GM18870 (cell line): ENCODE measurements at regions not wholly inside any gene's neighbourhood (a gene's known extent, or its start where the extent isn't known, plus 50 kb on each side); places are given as distances from the start of the nearest gene placed in this dataset.

ENCODE experiments used
- ATAC-seq: cut with Tn5 transposase; IDR thresholded peaks from one replicate; pipeline ENCODE4 v1.9.1; 2021; ENCODE audit warnings: moderate library complexity; ENCODE audit not compliant: unreplicated experiment

DNA sequence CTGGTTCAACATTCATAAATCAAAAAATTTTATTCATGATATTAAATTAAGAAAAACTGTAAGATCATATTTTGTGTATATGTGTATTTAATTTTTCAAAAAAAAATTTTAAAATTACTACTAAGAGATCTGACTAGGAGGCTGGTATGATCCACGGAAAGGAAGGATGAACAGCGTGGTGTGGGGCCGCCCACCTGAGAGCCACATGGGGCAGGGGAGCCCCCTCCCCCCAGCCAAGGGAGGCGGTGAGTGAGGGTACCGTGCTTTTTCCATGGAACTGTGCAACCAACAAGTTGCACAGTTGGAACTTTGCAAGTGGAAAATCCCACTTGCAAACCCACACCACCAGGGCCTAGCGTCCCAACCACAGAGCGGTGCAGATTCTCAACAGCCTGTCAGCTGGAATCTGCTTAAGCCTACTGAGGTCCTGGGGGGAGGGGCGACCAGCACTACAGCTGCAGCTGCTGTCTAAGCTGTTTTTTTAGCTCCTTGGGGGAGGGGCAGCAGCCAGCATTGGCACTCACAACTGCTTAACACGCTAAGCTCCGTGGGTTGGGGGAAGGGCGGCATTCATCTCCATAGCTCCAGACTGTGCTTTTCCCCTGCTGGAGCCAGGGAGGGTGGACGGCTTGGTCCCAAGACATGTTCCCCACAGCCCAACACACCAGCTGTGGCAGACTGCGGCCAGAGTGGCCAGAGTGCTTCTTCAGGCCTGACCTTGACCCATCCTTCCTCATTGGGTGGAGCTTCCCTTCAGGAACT, 94.2 kb upstream of the IGFBP3 start:
- ATAC-seq = no peak

DNA sequence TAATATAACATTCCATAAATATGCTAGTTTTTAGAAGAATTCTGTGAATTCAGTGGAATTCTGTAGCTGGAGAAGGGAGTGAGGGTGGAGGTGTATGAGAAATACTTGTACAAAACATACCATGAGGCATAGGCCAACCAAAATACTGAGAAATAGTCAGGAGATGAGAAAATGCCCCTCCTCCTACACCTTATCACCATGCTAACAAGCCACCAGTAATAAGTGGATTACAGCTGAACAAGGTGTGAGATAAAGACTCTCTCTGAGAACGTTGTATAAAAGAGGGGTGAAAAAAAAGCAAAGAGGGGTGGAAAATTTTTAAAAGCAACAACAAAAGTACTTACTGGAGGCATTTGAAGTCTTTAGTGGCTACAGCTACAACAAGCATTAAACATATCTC, 90.4 kb upstream of the IGFBP3 start:
- no peak for ATAC-seq

DNA sequence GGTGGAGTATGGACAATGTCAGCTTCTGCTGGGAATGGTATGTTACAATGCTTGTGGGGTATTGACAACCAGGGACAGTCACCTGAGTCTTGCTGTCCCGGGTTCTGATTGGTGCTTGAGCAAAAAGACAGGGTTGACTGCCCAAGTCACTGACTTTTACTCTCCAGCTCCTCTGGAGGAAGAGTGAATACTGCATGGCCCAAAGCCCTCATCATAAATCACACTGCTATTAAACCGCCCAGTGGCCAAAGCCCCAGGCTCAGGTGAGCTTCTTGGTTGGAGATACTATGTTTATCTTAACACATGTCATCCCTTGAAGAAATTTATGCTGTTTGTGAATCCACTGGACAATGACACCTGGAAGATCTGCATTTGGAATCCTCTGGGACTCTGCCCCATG, 90.0 kb upstream of the IGFBP3 start:
- ATAC-seq = no peak

DNA sequence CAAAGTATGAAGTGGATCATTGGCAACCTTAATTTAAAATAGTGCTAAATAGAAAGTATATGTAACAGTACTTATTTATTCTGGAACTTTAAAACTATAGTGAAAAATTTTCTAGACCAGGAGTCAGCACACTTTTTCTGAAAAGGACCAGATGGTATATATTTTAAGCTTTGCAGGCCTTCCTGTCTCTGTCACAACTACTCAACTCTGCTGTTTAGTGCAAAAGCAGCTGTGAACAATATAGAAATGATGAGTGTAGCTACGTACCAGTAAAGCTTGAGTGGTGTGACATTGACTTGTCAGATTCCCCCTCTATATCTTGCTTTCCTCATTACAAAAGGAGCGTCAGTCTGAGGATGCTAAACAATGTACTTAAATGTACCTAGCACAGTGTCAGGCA, 88.1 kb upstream of the IGFBP3 start:
- no peak for ATAC-seq

DNA sequence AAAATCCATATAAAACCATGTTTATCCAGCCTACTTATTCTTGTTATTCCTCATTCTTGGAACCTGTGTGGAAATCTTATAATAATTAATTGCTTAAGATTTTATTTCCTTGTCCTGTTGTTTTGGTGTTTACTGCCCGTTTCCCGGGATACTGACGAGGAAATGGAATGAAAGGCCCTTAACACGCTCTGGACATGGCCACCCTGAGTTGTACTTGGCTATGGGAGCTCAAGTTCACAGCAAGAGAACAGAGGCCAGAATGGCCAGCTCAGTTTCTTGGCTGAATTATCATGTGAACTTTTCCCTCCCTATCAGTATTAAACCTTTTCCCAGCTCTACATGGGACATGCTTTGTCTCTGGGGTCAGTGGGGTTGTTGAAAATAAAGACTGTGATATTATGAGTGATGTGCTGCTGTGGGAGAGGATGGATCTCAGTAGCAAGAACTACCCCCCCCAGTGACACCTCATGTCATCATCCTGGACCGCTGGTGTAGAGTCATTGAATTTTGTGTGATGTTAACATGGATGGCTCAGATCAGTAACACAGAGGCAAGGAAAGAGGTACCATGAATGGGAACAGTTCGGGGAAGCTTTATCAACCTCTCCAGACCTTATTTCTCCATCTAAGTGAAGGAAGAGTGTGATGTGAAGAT, 87.0 kb upstream of the IGFBP3 start:
- ATAC-seq = no peak

DNA sequence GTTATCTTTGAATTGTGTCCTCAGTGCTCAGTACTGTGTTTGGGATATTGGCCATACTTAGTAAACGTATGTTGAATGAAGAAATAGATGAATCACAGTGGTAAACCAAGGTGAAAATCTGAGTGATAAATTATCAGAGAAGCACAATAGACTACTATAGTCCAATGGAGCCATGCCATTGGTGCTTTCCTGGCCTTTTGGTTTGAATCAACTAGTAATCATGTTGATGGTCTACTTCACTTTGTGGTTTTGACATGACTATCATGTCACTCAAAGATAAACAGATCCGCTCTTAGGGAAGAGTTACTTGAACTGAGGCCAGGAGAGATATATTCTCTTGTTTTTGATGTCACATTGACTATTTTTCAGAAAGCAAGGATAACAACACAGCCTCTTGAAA, 86.1 kb upstream of the IGFBP3 start:
- ATAC-seq = no peak

DNA sequence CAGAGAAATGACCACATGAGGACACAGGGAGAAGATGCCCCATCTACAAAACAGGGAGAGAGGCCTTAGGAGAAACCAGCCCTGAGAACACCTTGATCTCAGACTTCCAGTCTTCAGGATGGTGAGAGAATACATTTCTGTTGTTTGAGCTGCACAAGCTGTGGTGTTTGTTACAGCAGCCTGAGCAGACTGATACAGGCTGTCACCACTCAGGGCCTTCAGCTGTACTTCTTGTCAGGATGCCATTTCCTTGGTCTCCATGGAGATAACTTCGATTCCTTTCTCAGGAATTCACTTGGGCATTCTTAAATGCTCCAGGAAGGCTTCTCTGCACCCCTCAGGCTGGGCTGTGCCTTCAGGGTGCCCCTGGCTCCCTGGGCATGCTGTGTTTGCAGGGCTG, 85.7 kb upstream of the IGFBP3 start:
- no peak for ATAC-seq

DNA sequence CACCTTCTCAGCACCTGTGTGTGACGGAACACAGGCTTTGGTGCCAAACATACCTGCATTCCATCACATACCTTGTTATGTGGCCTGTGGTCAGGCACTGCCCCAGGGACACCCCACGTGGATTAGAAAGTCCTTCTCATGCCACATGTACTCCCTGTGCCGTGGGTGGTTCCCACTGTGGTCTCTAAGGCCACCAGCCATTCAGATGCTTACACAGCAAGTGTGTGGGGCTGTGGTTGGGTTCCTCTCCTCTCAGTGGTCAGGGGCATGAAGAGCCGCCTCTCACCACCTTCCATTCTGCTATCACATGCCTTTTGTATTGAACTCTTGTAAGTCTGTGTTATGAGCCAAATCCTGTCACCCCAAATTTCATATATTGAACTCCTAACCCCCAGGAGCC, 85.1 kb upstream of the IGFBP3 start:
- ATAC-seq = no peak

DNA sequence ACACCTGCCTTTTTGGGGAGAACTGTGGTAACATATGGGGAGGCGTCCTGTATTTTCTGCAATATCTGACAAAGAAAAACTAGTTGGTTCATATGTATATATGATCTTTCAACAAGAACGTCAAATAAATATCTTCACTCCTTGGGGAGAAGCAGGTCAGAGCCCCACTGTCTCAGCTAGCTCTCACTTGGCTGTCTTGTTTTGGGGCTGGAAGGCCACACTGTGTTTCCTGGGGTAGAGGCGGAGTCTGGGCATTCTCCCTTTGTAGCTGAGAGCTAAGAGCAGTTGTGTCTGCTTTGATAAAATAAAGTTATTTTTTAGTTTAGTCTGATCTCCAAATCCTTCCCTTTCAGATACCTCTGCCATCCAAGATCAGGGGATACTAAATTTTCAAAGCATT, 83.9 kb upstream of the IGFBP3 start:
- no peak for ATAC-seq

DNA sequence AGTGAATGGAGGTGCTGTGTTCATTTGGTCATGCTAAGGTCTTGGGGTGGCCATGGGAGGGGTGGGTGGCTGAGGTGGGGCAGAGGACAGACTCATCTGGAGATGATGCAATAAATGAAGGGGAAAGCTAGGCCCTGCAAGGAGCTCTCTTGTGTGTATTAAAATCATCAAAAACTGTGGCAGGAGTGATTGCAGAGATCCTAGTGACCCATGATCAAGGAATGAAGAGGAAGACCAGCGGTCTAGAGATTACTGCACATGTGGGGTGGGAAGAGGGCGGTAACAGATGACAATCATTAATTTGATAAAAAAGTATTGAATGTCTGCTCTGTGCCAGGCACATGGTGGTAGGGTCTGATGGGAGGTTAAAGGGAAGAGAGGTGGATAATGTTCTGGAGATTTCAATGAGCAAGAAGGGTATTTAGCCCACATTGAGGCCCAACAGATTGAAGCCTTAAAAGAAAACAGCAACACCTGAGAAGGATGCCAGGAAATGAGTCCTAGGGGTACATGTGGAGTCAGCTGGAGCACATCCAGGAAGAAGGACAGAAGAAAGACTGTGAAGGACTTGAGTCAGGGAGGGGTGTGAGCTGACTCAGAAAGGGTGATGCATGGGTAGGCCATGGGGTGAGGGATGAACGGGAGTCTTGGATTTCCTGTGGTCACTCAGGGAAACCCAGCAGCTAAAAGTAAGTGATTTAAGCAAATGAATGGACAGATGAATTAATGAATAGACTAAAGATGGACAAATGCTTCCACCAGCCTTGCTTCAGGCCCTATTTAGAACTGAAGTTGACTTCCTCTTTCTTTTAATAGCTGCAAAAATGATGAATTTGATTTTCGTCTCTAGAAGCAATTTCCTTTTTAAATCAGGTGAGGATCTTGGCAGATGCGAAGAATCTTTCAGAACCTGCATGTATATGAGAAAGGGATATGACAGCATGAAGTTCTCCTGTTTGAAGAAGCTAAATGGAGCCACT, 83.1 kb upstream of the IGFBP3 start:
- no peak for ATAC-seq

DNA sequence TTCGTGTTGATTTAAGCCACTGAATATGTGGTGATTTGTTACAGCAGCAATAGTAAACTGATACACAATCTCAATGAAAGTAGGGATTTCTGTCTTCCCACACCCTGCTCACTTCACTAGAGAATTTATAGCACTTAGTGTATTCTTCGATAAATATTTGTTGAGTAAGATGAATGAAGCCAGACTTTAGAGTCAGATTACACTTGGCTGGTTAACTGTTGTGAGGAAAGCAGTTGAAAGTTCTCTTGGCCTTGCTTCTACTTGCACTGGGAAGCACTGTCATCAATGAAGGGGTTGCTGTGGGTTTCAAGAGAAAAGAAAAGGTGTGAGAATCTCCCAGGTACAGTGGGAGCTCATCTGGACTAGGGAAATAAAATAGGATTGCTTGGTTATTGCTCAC, 82.1 kb upstream of the IGFBP3 start:
- ATAC-seq = no peak

DNA sequence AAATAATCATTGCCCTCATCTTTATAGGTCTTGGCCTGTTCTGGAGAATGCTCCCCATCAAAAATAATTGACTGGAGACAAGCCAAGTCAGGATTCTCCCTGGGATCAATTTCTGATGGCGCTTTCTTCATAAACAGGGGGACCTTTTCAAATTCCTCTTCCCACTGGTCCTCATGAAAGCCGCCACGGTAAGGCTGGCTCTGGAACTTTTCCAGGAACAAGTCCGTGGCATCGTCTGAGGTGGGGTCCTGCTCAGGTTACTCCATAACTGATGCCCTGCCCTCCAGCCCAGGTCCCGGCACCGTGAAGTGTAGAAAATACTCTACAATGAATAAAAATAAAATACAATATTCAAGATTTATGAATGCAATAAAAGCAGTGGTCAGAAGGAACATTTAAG, 79.4 kb upstream of the IGFBP3 start:
- no peak for ATAC-seq

DNA sequence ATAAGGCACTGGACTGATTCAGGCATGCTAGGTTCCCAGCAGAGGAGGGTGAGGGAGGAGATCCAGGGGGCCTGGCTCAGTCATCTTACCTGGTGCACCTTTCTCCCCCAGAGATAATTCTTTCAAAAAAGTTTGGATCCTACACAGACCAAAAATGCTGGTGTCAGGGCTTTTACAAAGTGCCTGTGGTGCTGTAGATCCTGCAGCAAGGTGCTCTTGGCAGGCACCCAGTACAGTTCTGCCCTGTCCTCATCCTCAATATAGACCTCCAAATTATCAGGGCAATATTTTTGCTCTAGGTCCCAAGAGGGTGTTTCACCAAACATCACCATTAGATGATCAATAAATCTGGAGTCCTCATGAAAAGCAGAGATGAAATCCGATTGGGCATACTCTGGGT, 78.5 kb upstream of the IGFBP3 start:
- ATAC-seq = no peak

DNA sequence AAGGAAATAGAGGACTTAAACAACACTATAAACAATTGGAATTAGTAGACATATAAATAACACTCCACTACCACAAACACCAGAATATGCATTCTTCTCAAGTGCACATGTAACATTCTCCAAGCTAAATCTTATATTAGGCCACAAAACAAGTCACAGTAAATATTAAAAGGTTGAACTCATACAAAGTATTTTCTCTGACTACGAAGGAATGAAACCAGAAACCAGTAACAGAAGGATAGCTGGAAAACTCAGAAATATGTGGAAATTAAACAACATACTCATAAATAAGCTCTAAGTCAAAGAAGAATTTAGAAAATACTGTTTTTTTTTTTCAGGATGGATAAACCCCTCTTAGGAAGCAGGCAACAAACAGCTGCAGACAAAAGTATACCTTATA, 77.4 kb upstream of the IGFBP3 start:
- no peak for ATAC-seq

DNA sequence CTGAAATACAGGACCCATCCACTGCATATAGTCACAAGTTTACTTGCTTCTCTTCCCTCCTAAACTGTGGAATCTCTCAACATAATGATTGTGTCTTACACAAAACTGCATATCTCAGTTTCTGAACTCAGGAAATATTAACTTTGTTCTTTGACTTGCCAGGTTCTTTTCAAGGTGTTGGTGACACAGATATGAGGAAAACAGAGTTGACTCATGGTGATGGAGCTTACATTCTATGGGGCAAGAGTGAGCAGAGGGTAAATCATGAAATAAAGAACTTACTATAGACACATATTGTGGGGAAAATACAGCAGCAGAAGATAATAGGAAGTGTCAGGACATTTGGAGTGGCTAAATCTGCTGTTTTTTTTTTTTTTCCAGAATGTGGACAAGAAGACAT, 72.5 kb upstream of the IGFBP3 start:
- ATAC-seq = no peak

DNA sequence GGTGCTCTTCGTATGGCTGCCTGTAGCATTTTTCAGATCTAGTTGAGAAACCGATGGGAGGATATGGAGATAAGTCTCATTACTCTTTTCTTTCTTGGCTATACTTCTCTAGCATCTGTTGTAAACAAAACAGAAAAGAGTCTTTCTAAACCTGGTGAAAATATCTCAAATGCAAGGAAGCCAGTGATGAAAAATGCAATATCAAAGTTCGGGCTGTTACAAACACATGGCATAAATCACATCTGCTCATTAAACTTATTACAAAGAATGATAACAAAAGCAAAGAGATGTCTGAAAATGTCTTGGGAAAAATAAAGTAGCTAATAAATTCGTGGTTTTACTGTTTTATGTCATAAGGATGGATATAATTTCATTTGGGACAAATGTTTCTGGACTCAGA, 71.8 kb upstream of the IGFBP3 start:
- ATAC-seq = no peak

DNA sequence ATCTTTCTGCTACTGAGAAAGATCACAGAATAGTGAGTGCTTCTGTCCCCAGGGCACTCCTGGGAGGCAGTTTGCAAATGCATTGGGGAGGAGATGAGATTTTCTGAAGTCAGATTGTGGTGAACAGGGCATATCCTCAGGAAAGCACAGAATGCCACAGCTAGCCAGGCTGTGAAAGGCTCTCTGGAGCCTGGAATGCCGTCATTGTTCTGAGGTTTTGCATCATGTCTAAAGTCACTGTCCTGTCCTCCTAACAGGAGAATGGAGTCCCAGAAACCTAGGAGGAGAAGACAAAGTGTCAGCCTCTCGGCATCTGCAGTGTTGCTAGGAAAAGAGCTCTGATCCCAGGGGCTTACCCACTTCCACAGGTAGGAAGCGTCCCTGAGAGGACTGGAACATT, 69.2 kb upstream of the IGFBP3 start:
- no peak for ATAC-seq

DNA sequence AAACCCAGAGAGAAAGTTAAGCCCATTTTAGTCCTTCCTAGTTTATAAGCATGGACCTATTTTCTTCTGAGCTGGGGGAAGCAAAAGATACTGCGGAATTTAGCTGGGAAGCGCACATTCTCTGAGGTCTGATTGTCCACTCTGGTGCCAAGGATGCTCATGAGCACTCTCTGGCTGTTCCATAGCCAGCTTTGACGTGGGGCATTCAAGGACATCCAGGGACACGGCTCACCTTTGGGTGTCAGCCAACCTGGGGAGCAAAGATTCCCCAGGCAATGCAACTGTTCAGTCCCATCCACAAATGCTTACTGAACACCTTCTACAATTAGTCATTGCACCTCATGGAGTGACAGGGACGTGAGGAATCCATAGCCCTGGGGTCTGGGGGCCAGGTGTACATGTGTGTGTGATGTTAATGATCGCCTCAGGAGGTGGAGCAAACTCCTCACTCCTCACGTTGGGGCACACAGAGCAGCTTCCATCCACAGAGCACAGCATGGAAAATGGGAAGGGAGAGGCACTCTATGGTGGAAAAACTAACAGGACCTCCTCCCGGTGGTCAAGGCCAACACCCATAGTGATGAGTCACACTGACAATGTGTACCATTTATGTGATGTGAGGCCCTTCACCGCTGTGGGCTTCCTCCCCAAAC, 67.5 kb upstream of the IGFBP3 start:
- ATAC-seq = no peak

DNA sequence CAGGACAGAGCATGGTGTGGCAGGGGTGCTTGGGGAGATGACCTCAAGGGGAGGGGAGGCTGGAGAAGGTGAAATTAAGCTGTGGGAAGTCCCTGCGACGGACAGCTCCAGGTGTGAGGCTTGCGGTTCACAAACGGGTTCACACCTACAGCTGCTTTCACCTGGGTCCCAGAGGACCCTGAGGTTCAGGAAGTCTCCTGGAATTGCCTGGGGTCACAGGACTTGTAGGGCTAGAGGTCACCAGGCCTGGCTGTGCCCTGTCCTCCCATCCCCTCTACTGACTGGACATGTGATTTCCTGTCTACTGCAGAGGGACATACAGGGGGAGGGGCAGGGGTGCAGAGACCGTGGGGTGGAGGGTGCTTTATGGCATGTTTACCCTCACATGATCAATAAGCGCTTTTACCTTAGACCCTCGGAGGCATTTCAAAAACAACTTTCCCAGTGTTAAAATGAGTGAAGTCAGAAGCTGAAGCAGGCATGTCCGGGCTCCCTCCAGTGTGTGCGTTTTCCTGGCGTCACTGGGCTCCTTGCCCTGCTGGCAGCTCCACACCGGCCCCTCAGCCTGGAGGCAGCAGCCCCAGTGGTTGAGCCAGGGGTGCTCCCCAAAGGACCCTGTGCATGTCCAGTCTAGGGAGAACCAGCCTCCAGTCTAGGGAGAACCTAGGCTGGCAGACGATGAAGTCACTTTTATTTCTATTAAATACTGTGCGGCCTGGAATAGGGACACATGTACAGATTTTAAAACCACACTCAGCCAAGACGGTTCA, 66.6 kb upstream of the IGFBP3 start:
- no peak for ATAC-seq
